ENCODE measurements at regions not wholly inside any gene's neighbourhood (a gene's known extent, or its start where the extent isn't known, plus 50 kb on each side); places are given as distances from the start of the nearest gene placed in this dataset.
A peak's percentile ranks its signal among the peaks of the same experiment; 100 is the strongest.

DNA sequence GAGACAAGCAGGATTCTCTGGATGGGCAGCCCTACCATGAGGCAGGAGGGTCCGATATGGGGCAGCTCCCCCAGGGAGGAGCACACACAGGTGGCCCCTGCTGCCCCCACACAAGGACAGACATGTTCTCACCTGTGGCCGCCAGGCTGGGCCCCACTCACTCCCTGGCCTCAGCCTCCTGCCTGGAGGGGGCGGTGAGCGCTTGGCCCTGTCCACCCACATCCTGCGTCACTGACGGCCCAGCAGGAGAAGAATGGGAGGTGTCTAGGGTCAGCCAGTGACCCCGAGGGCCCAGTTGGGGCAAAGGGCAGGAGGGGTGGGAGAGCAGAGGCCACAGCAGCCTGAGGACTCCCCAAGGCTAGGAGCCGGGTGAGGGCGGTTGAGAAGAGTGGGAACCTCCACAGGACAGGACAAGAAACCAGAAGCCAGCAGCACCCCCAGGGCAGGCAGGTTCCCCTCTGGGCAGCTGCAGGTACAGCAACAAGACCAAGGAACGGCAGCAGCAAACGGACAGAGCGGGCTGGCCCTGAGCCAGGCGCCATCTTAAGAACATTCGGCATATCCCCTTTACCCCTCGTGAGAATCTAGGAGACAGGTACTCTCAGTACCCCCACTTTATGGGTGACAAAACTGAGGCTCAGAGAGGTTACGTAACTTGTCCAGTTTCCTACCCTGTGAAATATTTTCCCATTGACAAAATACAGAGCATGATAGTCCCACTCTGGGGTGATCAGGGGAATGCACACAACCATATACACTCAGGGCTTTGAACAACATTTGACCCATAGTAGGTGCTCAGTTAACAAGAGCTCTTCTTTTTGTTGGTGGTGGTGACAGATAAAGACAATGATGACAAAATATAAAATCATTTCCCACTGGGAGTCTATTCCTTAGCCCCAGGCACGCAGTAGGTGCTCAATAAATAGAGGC, 74.3 kb downstream of the NCOR2 start:
- no peak for DNase-seq
- no peak for ATAC-seq (ENCODE audit: poor library complexity)
- intact Hi-C loops (cut with DNase I) = no loop called here

DNA sequence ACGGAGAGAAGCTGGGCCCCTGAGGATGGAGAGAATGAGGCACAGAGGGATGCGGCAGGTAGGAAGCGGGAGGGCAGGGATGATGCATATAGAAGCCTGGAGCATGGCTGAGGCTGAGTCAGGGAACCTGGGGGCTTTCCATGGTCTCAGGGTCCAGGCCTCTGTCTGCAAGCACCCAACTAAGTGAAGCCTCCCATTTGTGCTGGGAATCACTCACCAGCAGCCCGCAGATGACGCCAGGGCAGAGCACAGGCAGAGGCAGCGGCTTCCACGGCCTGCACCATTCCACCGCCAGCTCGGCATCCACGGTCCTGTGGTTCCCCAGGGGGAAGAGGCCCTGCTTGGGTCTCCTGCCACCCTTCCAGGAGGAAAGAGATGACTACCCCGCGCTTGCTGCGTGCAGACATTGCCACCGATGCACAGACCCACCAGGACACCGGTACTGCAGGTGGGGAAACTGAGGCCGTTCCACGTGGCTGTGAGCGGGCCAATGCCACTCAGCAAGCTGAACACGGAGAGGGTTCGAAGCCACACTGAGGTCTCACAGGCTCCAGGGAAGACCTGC, 75.5 kb downstream of the NCOR2 start:
- no peak for ATAC-seq (ENCODE audit: poor library complexity)
- intact Hi-C loops (cut with DNase I) = no loop called here
- DNase-seq = peak; percentile 33

DNA sequence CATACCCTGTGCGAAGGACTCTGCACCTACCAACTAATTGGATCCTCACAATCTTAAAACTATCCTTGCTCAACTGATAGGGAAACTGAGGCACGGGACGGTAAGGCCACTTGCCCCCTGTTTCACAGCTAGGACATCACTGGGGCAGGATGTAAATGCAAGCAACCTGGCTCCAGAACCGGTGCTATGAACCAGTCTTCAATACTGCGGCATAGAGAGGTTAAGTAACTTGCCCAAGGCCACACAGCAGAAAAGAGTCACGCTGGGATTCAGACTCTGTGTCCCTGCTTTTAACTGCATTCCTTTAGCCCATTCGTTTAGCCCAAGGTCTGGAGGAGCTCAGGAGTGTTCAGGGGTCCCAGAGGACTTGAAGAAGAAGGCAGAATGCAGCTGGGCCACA, 76.1 kb downstream of the NCOR2 start:
- ATAC-seq (ENCODE audit: poor library complexity) = no peak
- no peak for DNase-seq

DNA sequence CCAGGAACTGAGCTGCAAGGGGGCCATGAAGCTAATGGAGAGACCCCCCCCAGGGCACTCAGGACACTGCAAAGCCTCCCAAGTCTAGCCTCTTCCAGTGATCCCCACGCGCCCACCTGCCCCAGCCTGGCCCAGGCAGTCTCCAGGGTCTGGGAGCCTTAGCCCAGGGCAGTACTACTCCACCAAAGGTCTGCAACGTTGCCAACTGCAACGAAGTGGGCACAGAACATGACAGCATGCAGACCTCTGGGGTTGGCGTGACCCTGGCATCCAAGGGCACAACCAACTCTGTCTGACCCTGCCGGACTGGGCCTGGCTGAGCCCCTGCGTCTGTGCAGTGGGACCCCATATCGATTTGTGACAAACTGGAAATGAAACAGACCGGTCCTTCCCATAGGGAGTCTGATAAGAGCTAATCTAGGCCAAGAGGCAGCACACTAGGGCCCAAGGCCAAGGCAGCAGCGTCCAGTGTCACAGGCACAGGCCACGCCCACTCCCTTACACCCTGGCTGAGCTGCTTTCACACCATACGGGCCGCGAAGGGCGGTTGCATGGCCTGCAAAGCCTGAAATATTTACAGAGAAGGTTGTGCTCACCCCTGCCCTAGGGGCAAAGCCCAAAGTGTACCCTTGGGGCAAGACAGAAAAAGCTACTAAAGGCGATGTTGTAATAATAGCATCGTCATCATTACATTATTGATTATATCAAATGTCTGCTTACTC, 76.7 kb downstream of the NCOR2 start:
- intact Hi-C loops (cut with DNase I) = no loop called here
- DNase-seq = peak; percentile 95
- peak; percentile 93 for ATAC-seq (ENCODE audit: poor library complexity)

More for the DNA sequence above, 76.1 kb downstream of the NCOR2 start:
- intact Hi-C loops (cut with DNase I) = no loop called here

DNA sequence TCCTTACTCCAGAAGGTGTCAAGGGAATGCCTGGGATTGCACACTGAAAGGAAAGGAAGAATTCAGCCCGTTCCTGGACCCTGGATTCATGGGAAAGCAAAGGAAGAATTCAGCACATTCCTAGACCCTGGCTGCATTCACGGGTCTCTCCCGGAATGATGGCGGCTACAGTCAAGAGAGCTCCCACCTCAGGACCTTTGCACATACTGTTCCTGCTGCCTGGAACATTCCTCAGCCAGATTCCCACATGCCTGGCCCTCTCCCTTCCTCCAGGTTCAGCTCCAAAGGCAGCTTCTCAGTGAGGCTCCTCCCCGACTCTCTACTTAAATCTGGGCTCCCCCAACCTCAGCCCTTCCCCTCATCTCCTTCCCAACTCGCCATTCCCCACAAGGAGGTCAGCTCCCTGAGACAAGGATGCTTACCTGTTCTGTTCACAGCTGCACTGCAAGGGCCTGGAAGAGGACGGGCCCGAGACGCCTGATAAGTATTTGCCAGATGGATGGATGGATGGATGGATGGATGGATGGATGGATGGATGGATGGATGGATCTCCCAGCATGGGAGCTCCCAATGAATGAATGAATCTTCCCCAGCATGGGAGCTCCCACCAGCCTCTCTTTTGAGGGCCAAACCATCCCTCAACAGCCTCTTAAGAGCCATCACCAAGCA, 77.4 kb downstream of the NCOR2 start:
- no peak for ATAC-seq (ENCODE audit: poor library complexity)
- intact Hi-C loops (cut with DNase I) = no loop called here
- DNase-seq = peak; percentile 11

DNA sequence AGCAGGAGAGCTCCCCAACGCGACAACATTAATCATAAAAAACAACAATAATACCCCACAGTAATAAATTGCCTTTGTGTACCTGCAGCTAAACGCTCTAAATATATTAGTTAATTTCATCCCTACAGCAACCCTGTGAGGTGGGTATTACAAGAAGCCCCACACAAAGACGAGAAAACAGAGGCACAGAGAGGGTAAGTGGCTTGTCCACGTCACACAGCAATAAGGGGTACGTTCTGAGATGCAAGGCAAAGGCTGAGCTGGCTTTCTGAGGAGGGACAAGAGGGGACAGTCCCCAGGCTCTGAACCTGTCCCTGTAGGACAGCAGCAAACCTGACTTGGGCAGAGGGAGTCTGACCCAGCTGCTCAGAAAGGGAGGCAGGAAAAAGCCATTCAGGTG, 78.2 kb downstream of the NCOR2 start:
- DNase-seq (no peak), ATAC-seq (ENCODE audit: poor library complexity) (no peak)
- intact Hi-C loops (cut with DNase I) = no loop called here

DNA sequence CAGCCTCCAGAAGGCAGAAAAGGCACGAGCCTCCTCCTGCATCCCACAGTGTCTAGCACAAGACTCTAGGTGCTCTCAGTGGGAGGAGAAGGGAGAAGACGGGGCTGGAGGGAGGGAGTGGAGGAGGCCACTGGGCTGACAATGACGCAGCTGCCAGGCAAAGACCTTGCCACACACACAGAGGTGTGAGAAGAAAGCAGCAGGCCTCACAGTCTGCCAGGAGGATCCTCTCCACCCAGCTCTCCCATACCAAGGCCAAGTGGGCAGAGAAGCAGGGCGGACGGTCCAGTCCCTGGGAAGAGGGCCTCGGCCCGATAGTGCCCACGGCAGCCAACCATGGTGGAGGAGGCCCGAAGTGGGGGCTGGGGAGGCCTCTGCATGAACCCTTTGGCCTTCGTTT, 78.9 kb downstream of the NCOR2 start:
- intact Hi-C loops (cut with DNase I) = no loop called here
- peak; percentile 13 for ATAC-seq (ENCODE audit: poor library complexity)
- peak; percentile 43 for DNase-seq

DNA sequence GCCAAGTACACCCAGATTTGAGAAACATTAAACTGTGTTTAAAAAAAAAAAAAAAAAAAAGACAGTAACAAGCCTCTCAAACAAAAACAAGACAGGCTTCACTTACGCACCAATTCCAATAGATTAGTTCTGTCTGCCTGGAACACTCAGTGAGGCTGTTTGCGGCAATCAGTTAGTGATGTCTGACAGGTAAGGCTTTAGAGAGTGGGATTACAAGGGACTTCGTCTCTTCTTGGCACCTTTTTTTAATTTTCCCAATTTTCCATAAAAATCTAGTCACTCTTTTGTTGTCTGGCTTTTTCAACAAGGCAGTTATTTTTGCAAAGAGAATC, 79.6 kb downstream of the NCOR2 start:
- ATAC-seq (ENCODE audit: poor library complexity) (no peak), DNase-seq (no peak)
- intact Hi-C loops (cut with DNase I) = no loop called here

DNA sequence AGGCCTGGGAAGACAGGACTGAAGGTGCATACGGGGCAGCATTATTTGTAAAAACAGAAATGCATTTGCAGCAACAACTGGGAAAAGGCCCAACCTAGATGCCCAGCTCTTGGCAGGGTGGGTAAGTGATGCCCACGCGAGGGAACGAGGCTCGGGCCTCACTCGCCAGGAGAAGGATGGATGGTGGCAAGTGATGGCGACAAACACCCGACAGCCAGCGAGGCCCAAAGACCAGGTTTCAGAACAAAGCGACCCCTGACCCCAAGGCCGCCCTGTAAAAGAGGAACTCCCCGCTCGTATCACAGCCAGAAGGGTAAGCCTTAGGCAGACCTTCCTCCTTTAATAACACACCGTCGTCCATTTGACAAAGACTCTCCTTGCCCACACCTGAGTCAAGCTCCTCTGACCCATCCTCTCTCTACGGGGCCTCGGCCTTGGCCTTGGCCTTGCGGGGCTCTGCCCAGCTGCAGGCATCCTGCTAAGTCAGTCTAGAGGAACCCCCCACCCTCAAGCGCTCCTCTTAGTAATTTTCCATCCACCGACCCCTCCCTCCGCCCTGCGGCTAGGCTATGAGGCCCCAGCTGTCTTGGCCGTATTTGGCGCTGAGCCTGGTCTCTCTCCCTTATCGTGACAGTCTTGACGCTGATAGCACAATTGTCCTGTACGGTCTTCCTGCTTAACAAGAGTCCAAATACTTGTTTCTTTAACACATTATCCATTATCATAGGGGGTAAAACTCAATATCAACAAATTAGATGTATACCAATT, 80.2 kb downstream of the NCOR2 start:
- peak; percentile 72 for DNase-seq
- intact Hi-C loops (cut with DNase I) = no loop called here
- no peak for ATAC-seq (ENCODE audit: poor library complexity)

DNA sequence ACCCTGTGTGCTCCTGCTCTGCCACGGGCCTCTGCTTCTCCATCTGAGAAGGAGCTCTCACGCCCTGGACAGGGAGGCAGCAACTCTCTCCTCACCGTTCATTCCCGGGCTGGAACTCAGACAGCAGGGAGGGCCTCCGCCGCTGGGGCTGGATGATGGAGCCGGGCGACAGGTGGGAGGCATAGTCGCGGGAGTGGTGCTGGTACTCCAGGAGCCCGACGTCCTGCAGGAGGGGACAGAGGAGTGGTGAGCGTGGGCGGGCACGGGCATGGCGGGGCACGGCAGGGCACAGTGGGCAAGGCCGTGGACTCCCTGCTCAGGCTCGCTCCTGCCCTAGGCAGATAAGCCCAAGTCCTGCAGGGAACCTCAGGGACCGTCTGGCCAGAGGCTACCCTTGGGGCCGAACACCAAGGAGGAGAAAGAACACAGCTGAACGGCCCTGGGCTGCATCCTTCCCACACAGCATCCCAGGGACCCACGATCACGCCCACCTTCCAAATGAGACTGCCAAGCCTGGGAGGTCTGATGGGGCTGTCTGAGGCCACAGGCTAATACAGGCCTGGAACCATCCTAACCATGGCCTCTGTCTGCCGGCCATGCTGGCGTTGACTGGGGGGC, 81.0 kb downstream of the NCOR2 start:
- DNase-seq (peak; percentile 37), ATAC-seq (ENCODE audit: poor library complexity) (no peak)
- intact Hi-C loops (cut with DNase I) = no loop called here

DNA sequence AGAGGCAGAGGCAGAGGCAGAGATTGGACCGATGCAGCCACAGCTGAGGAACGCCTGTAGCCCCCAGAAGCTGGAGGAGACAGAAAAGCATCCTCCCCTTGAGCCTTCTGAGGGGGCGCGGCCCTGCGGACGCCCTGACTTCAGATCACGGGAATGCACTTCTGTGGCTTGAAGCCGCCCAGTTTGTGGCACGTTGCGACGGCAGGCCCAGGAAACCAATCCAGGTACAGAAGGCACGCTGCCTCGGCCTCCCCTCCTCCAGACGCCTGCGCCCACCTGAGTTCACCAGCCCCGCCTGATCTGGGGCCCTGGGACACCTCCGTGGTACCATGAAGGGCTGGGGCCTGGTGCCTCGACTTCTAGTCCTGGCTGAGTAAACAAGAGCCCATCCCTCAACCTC, 82.0 kb downstream of the NCOR2 start:
- ATAC-seq (ENCODE audit: poor library complexity) (no peak), DNase-seq (peak; percentile 29)
- intact Hi-C loops (cut with DNase I) = no loop called here

DNA sequence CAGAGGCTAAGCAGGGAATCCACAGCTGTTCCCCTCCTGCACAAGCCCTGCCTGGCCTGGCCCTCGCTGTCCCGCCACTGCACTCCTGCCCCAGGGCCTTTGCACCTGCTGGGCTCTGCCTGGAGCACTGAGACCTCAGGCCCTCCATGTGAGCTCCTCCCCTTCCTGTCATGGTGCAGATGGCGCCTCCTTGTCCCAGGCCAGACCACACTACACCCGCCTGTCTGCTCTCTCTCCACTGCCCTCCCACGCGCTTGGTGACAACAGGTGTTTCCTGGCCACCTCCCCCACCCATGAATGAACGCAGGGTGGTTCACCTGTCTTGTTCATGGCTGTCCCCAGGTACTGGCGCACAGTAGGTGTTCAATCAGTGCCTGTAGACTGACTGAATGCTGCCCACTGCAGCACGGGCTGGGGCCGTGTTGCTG, 82.9 kb downstream of the NCOR2 start:
- ATAC-seq (ENCODE audit: poor library complexity) (no peak), DNase-seq (peak; percentile 46)
- intact Hi-C loops (cut with DNase I) = no loop called here

DNA sequence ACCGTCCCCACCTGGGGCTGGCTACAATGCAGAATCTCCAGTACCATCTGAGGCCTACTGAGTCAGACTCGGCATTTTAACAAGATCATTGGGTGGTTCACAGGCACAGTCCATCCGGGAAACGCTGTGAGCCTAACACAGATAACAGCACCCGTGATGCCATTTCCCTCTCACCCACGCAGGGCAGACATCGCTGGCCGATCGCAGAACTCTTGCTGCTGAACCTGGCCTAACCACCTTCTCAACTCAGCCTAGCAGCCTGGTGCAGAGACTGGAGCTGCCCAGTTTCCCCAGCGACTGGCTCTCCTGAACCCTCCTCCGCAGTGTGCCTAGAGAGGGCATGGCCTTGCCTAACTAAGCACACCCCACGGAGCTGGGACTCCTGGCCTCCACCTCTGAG, 83.3 kb downstream of the NCOR2 start:
- ATAC-seq (ENCODE audit: poor library complexity) (no peak), DNase-seq (peak; percentile 35)
- intact Hi-C loops (cut with DNase I) = no loop called here

DNA sequence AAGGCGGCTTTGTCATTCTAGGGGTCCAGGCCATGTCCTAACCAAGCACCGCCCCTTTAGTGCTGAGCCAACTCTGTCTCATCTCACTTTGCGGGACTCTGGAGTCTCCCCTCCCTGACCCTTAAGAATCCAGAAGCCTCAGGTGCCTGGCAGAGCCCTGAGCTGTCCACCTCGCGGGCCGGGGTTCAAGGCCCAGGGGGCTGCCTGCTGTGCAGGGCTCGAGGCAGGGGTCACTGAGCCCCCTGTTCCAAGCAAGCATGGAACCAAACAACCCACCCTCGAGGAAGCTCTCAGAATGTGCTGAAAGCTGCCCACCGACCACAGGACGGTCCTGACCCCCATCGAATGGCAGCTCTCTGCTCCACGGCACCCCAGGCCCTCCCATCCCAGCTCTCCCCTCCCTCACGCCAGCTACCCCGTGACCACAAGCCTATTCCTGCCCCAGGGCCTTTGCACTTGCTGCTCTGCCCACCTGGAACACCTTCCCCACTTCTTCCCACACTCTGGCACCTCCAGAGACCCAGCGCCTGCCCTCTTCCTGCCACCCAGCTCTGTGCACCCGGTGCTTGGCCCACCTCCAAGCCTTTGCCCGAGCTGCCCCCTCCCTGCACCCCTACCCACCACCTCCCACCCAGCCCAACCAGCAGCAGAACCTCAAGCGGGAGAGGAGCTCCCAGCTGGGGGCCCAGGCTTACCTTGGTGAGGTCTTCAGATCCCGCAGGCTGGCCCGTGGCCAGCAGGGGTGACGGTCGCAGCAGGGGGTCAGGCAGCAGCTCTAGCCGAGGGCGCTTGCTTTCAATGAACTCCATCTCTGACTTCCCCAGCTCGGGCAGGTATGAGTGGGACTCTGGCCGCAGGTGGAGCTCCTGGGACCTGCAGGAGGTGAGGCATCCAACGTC, 84.3 kb downstream of the NCOR2 start:
- no peak for ATAC-seq (ENCODE audit: poor library complexity)
- peak; percentile 46 for DNase-seq
- intact Hi-C loops (cut with DNase I) = no loop called here

DNA sequence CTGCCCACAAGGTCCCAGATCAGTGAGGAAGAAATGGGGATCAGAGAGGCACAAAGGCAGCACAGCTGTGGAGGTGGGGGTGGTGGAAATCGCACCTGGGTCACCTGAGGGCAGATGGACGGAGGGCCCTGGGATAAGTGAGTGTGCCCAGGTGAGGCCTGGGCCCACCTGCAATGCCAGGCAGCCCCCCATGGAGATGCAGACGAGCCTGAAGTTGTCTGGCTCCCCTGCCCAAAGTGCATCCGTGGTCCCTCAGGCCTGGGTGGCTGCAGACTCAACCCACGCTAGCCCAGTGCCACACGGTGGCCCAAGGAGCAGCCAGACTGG, 84.9 kb downstream of the NCOR2 start:
- intact Hi-C loops (cut with DNase I) = no loop called here
- ATAC-seq (ENCODE audit: poor library complexity) (no peak), DNase-seq (peak; percentile 26)

DNA sequence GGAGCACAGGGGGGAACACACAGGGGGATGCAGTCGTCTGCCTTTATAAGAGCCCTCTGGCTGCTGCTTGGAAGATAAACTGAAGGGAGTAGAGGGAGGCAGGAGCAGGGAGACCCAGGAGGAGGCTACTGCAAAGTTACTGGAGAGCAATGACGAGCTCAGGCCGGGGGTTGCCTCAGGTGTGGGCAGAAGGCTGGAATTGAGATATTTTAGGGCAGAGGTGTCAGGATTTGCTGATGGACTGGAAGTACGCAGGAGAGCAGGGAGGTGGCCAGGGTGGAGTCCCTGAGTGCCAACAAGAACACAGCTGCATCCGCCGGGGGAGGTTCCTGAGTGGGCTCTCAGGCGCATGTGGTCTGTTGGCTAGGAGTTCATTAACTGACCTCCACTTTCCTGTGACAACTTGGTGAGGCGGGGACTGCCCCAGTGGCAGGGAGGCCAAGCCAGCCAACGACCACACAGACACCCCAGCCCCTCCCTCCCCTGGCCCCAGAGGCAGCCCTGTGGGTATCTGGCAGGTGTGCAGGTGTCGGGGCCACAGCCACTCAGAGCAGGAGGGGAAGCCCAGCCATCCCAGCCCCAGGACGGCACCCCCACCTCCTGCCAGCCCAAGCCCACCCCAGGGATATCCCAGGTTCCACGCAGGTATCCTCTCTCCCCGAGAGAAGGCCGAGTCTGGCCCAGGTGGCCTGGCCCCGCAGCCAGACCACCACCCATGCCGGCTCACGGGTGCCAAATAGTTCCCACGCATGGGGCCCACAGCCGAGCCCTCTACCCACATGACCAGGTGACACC, 85.4 kb downstream of the NCOR2 start:
- intact Hi-C loops (cut with DNase I) = no loop called here
- peak; percentile 38 for DNase-seq
- ATAC-seq (ENCODE audit: poor library complexity) = no peak
